ENCODE measurements at regions not wholly inside any gene's neighbourhood (a gene's known extent, or its start where the extent isn't known, plus 50 kb on each side); places are given as distances from the start of the nearest gene placed in this dataset.

- intact Hi-C loops (cut with DNase I) = no loop called here
- no peak for DNase-seq
Observed at GRCh38 chrX:15129412-15129811, 140.5 kb downstream of the ASB9 start.

GRCh38 chrX:15128861-15129260, 141.0 kb downstream of the ASB9 start:
- intact Hi-C loops (cut with DNase I) = no loop called here
- DNase-seq = no peak

GRCh38 chrX:15127010-15127409, 142.9 kb downstream of the ASB9 start:
- DNase-seq = no peak
- intact Hi-C loops (cut with DNase I) = no loop called here

GRCh38 chrX:15116900-15117299, 153.0 kb downstream of the ASB9 start:
- no peak for DNase-seq
- intact Hi-C loops (cut with DNase I) = no loop called here

GRCh38 chrX:15114743-15115566, 154.9 kb downstream of the ASB9 start:
- intact Hi-C loops (cut with DNase I) = no loop called here
- no peak for DNase-seq

GRCh38 chrX:15107367-15107988, 162.4 kb downstream of the ASB9 start:
- DNase-seq = no peak
- intact Hi-C loops (cut with DNase I) = no loop called here

GRCh38 chrX:15098505-15098904, 171.4 kb downstream of the ASB9 start:
- intact Hi-C loops (cut with DNase I) = no loop called here
- DNase-seq = no peak

GRCh38 chrX:15087747-15088146, 182.1 kb downstream of the ASB9 start:
- DNase-seq = no peak
- intact Hi-C loops (cut with DNase I) = no loop called here

- no peak for DNase-seq
- intact Hi-C loops (cut with DNase I) = no loop called here
Observed at GRCh38 chrX:15073313-15073712, 196.6 kb downstream of the ASB9 start.

- no peak for DNase-seq
- intact Hi-C loops (cut with DNase I) = no loop called here
Observed at GRCh38 chrX:15072880-15073279, 197.0 kb downstream of the ASB9 start.

- no peak for DNase-seq
Observed at GRCh38 chrX:15072259-15072658, 197.6 kb downstream of the ASB9 start.

GRCh38 chrX:15059474-15059873, 186.3 kb downstream of the MOSPD2 start:
- intact Hi-C loops (cut with DNase I) = no loop called here
- peak in 1 of 42 donors; percentile 1 for DNase-seq

More at GRCh38 chrX:15072259-15072658, 197.6 kb downstream of the ASB9 start:
- intact Hi-C loops (cut with DNase I) = no loop called here

GRCh38 chrX:15056044-15056443, 182.8 kb downstream of the MOSPD2 start:
- intact Hi-C loops (cut with DNase I) = no loop called here
- DNase-seq = no peak

- intact Hi-C loops (cut with DNase I) = no loop called here
- no peak for DNase-seq
Observed at GRCh38 chrX:15055146-15055930, 182.1 kb downstream of the MOSPD2 start.

- no peak for DNase-seq
- intact Hi-C loops (cut with DNase I) = no loop called here
Observed at GRCh38 chrX:15050395-15050794, 177.2 kb downstream of the MOSPD2 start.

- intact Hi-C loops (cut with DNase I) = no loop called here
- no peak for DNase-seq
Observed at GRCh38 chrX:15043538-15043937, 170.3 kb downstream of the MOSPD2 start.

- intact Hi-C loops (cut with DNase I) = no loop called here
- no peak for DNase-seq
Observed at GRCh38 chrX:15033917-15034316, 160.7 kb downstream of the MOSPD2 start.

GRCh38 chrX:15017491-15017890, 144.3 kb downstream of the MOSPD2 start:
- intact Hi-C loops (cut with DNase I) = loop anchor here (10.0 kb wide), 1 partner anchor 1453 kb away; the partner anchor contains the start of gene EGFL6
- DNase-seq = no peak

- no peak for DNase-seq
- intact Hi-C loops (cut with DNase I) = loop anchor here (10.0 kb wide), 1 partner anchor 1451 kb away; the partner anchor contains the start of gene EGFL6
Observed at GRCh38 chrX:15016051-15016450, 142.8 kb downstream of the MOSPD2 start.

- intact Hi-C loops (cut with DNase I) = loop anchor here (10.0 kb wide), 1 partner anchor 1449 kb away; the partner anchor contains the start of gene EGFL6
- no peak for DNase-seq
Observed at GRCh38 chrX:15014281-15014680, 141.1 kb downstream of the MOSPD2 start.

Measured in head of caudate nucleus (tissue), 42 donors.